Suprapubic skin (tissue), 3 donors: ENCODE measurements at regions not wholly inside any gene's neighbourhood (a gene's known extent, or its start where the extent isn't known, plus 50 kb on each side); places are given as distances from the start of the nearest gene placed in this dataset.

Source experiments
- EP300 ChIP-seq: sonication (generic); formaldehyde crosslinking; IDR thresholded peaks from one replicate; pipeline ENCODE4 v1.6.1; 2017; ENCODE audit warnings: antibody characterized with exemption
- TF ChIP-seq, protein P1 (sequence below), 2 donors: fragments of 200-600 bp in 1 of 2; fragments of 450-650 bp in 1 of 2; sonication (generic) in 1 of 2; IDR thresholded peaks; one replicate each; pipeline ENCODE4 v1.5.1; 2016 to 2019; ENCODE audit warnings: antibody characterized with exemption in 2 of 2, mild to moderate bottlenecking in 1 of 2, moderate library complexity in 1 of 2

DNA sequence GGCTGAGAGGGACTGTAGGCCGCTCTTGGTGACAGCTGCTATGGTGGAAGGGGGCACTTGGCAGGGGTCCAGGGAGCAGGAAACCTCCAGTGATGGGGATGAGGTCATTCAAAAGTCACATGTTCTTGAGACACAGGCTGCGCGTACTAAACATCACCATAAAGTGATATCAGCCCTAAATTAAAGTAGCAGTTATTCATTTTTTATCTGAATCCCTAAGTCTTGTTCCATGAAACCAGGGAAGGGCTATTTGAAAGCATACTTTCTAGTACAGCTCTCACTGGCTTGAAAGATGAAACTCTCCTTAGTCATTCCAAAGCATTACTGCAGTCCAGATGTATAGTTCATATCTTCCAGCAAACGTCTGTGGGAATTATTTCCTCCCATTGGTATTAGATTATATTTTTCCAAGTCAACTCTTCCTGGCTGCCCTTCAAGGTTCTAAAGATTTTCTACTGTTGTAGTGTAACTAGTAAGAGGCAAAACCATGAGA, 373.1 kb downstream of the CD109 start:
- TF ChIP-seq EP300, result no peak
- TF ChIP-seq, protein P1, sequence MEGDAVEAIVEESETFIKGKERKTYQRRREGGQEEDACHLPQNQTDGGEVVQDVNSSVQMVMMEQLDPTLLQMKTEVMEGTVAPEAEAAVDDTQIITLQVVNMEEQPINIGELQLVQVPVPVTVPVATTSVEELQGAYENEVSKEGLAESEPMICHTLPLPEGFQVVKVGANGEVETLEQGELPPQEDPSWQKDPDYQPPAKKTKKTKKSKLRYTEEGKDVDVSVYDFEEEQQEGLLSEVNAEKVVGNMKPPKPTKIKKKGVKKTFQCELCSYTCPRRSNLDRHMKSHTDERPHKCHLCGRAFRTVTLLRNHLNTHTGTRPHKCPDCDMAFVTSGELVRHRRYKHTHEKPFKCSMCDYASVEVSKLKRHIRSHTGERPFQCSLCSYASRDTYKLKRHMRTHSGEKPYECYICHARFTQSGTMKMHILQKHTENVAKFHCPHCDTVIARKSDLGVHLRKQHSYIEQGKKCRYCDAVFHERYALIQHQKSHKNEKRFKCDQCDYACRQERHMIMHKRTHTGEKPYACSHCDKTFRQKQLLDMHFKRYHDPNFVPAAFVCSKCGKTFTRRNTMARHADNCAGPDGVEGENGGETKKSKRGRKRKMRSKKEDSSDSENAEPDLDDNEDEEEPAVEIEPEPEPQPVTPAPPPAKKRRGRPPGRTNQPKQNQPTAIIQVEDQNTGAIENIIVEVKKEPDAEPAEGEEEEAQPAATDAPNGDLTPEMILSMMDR (IDR thresholded peaks at IDR 0.05), result no peak
